Ramos (cell line): ENCODE measurements at regions not wholly inside any gene's neighbourhood (a gene's known extent, or its start where the extent isn't known, plus 50 kb on each side); places are given as distances from the start of the nearest gene placed in this dataset.

Experiments used
- in situ Hi-C: fragments of 300-500 bp; cut with MboI; formaldehyde crosslinking; loops from one replicate; pipeline ENCODE4 v1.14.3; 2022; ENCODE audit warnings: low sequenced_read_pairs; ENCODE audit not compliant: unreplicated experiment

- in situ Hi-C loops, result no loop called here
These were observed 674.1 kb downstream of the SLITRK5 start for GRCh38 chr13:88345171-88345847.

GRCh38 chr13:88360761-88361160 lies 689.6 kb downstream of the SLITRK5 start:
- in situ Hi-C loops, result no loop called here

- in situ Hi-C loops, result no loop called here
These were observed 698.7 kb downstream of the SLITRK5 start for GRCh38 chr13:88369866-88370265.

- in situ Hi-C loops, result no loop called here
These were observed 705.7 kb downstream of the SLITRK5 start for GRCh38 chr13:88376760-88377388.

- in situ Hi-C loops, result no loop called here
These were observed 706.7 kb downstream of the SLITRK5 start for GRCh38 chr13:88377852-88378251.

GRCh38 chr13:88384542-88384941 lies 713.4 kb downstream of the SLITRK5 start:
- in situ Hi-C loops, result no loop called here

- in situ Hi-C loops, result no loop called here
These were observed 724.6 kb downstream of the SLITRK5 start for GRCh38 chr13:88395804-88396203.

GRCh38 chr13:88411696-88412095 lies 740.5 kb downstream of the SLITRK5 start:
- in situ Hi-C loops, result no loop called here

GRCh38 chr13:88417801-88418200 lies 746.6 kb downstream of the SLITRK5 start:
- in situ Hi-C loops, result no loop called here

- in situ Hi-C loops, result no loop called here
These were observed 753.3 kb downstream of the SLITRK5 start for GRCh38 chr13:88424463-88424862.

- in situ Hi-C loops, result no loop called here
These were observed 755.5 kb downstream of the SLITRK5 start for GRCh38 chr13:88426661-88427060.

GRCh38 chr13:88429862-88430261 lies 758.7 kb downstream of the SLITRK5 start:
- in situ Hi-C loops, result no loop called here

GRCh38 chr13:88434953-88435352 lies 763.8 kb downstream of the SLITRK5 start:
- in situ Hi-C loops, result no loop called here

- in situ Hi-C loops, result no loop called here
These were observed 765.8 kb downstream of the SLITRK5 start for GRCh38 chr13:88436974-88437373.

GRCh38 chr13:88450515-88450914 lies 779.3 kb downstream of the SLITRK5 start:
- in situ Hi-C loops, result no loop called here

GRCh38 chr13:88456151-88456550 lies 785.0 kb downstream of the SLITRK5 start:
- in situ Hi-C loops, result no loop called here

- in situ Hi-C loops, result no loop called here
These were observed 788.2 kb downstream of the SLITRK5 start for GRCh38 chr13:88459331-88459730.

GRCh38 chr13:88461272-88462009 lies 790.3 kb downstream of the SLITRK5 start:
- in situ Hi-C loops, result no loop called here

- in situ Hi-C loops, result no loop called here
These were observed 793.7 kb downstream of the SLITRK5 start for GRCh38 chr13:88464851-88465250.

- in situ Hi-C loops, result no loop called here
These were observed 801.1 kb downstream of the SLITRK5 start for GRCh38 chr13:88472316-88472715.

GRCh38 chr13:88483202-88483601 lies 812.0 kb downstream of the SLITRK5 start:
- in situ Hi-C loops, result no loop called here
